NCI-H524 treated with DMSO at 0.1 percent for 48 hours (cell line): ENCODE measurements at regions not wholly inside any gene's neighbourhood (a gene's known extent, or its start where the extent isn't known, plus 50 kb on each side); places are given as distances from the start of the nearest gene placed in this dataset.
"Not testable (repeated sequence)": the region's sequence is repeated elsewhere in the genome, so short reads cannot be mapped to it uniquely, and the experiment has no call there.

ENCODE experiments used
- DNase-seq: peaks from one replicate; lab custom pipeline; 2025; lab: John Stamatoyannopoulos, UW

DNA sequence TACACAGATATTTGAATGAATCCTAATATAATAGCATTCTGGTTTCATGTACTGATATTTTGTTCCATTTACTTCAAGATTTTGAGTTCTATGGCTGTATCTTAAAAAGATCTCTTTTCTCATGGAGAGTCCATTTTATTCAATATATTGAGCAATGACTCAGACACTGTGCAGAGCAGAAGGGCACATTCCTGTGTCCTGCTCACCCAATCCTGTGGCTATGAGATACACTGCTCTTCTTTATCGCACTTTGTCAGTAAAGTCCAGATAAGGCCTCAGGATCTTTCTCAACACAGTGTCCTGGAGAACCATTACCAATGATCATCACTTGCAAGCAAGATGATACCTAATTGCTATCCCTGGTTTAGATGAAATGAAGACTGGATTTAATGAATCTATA is 155.0 kb downstream of the CYSLTR2 start:
- no peak for DNase-seq

DNA sequence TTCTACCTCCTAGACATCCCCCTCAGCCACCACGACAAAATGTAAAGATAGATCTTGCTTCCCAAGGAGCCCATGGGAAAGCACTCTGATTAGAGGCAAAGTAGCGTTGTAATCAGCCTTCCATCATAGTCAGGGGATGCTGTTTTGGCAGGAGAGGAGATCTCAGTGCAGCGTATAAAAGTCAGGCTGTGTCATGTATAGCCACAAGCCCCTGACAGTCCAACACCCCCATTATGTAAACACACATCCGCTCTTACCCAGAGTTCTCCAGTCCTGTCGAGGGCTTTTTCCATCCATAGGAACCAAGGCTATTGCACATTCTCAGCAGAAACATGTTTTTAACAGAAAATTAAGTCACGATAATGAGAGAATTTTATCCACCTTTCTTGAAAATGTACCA is 156.3 kb downstream of the CYSLTR2 start:
- no peak for DNase-seq

DNA sequence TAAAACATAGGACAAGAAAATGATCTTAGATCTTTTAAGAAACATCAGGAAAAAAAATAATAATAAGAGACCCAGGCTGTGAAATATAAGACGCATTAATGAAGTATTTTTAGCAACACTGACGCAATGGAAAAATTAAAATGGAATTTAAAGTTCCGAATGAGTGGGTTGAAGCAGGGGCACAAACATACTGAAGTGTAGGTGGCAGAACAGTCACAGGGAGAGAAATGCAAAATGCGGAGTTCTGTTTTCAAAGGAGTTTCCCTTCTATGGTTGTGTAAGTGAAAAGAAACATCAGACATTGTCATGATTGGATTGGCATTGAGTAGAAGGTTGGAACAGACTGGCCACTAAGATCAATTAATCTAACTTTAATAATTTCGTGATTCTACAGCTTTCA is 159.8 kb downstream of the CYSLTR2 start:
- no peak for DNase-seq

DNA sequence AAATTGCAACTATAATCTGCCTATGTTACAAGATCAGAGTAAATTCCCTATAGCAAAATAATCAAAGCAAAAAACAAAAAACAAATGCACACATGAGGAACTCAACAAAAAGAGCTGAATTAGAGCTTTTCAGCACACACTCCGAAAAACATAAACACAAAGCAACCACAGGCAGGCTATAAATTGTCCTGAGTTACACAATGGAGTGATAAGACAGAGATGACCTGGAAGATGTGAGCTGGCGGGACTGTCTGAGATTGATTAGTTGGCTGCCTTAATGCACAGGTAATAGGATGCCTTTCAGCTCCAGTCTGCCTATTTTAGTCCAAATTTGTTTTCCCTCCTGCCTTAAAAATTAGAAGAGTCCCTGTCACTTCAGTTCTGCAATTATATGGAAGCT is 159.0 kb upstream of the FNDC3A start:
- DNase-seq, result no peak

DNA sequence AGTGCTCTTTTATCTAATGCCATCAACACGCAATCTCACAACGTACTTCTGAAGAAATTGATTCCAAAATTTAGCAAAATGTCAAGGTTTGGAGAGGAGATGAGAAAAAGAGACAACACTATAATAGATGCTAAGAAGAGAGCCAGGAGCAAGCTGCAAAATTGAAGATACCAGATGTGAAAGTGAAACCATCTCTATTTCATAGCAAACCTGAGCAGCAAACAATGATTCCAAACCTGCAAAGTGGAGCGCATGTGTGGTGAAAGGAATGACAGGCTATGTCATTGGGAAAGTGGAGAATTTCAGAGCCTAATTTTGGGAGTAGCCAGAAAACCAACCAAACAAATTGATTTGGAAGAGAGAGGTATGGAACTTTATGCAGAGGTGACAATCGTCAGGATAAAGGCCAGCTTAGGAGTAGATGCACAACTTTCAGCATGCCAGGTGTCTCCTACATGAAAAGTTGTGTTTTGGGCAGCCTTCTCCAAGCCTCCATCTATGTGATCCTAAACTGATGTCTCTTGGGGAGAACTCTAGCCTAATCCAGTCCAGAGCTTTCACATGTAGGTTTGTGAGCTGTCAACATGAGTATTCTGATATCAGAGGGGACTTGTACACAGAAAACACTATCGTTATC is 158.4 kb upstream of the FNDC3A start:
- DNase-seq, result no peak

DNA sequence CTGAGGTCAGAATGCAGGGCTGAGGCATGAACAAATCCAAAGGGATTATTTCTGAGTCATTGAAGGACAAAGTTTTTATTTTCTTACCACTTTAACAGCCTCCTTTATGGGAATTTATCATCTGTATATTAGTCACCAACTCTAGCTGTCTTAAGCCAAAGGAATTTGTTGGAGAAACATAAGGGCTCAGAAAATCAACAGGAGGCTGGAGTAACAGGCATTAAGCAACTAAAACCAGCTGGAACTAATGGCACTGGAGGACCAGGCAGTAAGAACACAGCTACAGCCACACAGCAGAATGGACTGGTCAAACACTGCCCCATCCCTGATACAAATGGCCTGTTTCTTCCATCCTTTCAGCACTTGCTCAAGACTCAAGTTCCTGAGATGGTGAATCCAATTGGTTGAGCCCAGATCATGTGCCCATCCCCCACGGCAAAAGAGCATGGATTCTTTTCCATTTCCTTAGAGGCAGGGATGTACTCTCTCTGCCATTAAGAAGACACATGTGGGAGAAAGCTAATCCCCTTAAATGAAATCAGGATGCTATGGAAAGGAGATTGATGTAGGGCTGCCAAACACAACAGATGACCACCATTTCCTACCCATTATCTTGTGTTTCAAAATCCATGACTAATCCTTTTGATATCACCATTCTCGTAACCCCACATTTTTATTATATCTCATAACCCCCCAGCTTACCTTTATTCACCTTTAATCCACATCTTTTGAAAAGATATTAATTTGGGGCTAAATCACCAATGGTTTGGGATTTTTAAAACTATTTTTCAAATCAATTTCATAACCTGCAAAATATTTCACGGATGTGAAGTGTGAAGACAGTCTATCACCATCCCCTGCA is 157.0 kb upstream of the FNDC3A start:
- DNase-seq, result no peak

DNA sequence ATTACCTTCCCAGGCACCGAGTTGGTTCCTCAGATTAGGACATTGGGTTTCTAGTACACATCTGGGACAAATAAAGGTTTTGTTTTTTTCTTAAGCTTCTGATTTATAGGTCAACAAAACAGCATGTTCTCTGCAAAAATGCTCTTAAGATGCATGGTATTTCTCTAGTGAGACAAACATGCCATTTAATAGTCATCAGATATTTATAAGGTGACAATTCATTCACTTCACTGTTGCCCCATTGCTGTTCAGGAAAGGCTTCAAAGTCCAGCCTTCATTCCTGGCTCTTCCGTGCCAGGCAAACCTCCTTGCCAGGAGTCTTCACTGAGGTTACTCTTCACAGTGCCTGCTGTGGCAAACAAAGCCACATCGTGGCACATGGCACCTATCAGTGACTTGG is 156.3 kb upstream of the FNDC3A start:
- no peak for DNase-seq

DNA sequence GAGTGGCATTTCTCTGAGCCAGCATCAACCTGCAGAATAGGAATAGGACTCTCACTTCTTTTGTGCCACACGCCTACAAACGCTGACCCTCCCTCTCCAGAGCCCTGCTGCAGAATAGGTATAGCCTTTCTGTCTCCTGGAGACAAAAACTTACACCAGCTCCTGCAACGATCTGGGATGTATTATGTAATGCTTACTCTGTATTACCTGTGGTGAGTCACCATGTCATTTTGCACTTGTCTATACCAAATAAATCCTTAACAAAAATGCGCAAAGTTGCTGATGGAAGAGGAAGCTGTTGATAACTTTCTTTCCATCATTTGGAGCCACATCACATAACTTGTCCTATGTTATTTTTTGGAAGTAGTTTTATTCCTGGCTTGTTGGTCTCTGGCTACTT is 155.8 kb upstream of the FNDC3A start:
- DNase-seq, result no peak

DNA sequence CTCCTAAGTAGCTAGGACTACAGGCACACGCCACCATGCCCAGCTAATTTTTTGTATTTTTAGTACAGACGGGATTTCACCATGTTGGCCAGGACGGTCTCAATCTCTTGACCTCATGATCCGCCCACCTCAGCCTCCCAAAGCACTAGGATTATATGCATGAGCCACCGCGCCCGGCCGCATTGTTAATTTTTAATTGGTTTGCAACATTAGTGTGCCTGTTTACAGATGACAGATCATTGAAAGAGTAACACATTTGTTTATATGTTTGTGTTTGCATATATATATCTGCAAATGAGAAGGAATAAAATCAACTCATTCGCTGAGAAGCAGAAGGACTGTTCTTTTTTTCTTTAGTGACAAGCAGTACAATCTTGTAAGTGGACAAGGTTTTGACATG is 152.2 kb upstream of the FNDC3A start:
- DNase-seq, result not testable (repeated sequence)

DNA sequence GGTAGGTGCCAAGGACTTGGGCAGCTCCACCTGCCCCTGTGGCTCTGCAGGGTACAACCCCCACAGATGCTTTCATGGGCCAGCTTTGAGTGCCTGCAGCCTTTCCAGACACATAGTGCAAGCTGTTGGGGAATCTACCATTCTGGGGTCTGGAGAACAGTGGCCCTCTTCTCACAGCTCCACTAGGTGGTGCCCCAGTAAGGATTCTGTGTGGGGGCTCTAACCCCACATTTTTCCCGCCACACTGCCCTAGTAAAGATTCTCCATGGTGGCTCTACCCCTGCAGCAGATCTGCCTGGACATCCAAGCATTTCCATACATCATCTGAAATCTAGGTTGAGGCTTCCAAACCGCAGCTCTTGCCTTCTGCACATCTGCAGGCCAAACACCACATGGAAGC is 149.7 kb upstream of the FNDC3A start:
- no peak for DNase-seq

DNA sequence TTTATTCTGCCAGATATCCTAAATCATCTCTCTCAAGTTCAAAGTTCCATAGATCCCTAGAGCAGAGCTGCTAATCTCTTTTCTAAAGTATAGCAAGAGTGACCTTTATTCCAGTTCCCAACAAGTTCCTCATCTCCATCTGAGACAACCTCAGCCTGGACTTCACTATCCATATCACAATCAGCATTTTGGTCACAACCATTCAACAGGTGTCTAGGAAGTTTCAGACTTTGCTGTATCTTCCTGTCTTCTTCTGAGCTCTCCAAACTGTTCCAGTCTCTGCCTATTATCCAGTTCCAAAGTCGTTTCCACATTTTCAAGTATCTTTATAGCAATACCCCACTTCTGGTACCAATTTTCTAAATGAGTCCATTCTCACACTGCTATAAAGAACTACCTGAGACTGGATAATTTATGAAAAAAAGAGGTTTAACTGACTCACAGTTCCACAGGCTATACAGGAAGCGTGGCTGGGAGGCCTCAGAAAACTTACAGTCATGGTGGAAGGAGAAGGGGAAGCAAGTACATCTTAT is 148.7 kb upstream of the FNDC3A start:
- DNase-seq, result not testable (repeated sequence)

DNA sequence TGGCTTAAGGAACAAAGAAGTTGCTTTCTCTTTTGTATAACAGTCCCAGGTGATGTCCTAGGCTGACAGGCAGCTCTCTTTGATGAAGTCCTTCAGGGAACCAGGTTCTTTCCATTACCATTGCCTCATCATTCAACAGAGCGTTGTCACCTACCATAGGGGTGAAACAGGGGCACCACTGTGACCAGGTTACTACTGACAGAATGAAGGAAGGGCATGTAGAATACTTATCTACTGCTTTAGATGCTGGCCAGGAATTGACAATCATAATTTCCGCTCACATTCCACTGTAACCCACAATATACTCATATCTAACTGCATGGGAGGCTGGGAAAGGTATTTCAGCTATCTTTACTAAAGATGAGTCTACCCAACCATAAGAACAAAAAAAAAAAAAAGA is 148.0 kb upstream of the FNDC3A start:
- DNase-seq, result no peak

DNA sequence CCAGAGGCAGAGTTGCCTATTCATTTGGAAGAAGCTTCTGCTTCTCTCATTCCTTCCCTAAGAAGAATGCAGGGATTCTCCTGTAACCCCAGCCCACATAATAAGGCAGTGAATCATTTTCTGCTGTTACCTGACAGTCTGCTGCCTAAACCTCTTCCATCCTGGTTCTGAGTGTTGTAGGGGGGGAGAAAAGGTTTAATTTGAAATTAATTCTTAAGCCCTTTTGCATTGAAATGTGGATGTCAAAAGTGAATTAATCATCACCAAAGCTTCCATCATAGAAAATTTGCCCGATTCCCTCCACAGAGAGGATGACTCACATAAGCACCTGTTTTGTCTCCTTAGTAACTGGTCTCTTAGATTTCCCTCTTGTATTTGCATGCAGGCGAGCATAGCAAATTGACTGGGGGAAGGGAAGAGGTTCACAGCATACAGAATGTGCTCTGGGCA is 146.7 kb upstream of the FNDC3A start:
- no peak for DNase-seq

DNA sequence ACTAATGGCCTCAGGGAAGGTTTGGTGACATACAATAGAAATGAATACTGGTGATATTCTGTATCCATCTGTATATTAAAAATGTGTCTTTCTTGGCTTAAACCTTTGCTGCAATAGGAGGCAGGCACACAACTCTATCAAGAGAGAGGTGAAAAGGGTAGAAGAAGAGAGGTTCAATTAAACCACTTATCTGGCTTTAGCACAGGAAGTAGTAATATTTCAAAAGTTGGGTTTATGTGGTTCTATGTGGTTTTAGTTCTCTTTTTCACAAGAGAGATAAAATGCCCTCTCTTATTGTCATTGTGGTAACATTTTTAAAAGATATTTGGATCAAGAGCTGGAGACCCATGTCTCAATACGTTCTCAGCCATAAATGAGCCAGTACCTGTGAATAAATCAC is 146.2 kb upstream of the FNDC3A start:
- no peak for DNase-seq

DNA sequence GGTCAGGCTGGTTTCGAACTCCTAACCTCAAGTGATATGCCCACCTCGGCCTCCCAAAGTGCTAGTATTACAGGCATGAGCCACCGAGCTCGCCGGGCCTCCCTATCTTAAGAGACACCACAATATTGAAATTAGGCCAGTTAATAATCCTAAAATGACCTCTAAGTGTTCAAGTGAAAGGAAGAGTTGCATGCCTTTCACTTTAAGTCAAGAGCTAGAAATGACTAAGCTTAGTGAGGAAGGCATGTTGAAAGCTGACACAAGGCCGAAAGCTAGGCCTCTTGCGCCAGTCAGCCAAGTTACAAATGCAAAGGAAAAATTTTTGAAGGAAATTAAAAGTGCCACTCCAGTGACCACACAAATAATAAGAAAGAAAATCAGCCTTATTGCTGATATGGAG is 144.5 kb upstream of the FNDC3A start:
- no peak for DNase-seq

DNA sequence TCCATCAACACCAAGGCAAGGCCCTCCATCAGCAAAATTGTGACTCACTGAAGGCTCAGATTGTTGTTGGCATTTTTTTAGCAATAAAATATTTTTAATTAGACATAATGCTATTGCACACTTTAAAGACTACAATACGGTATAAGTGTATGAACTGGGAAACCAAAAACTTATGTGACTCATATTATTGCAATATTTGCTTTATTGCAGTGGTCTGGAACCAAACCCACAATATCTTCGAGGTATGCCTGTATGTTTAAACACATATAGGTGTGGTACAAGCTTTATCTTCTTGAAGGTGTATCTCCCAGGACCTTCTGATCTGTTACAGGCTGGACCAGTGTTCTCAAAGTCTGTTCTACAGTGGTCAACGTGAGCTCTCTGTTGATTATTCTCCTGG is 142.3 kb upstream of the FNDC3A start:
- no peak for DNase-seq

DNA sequence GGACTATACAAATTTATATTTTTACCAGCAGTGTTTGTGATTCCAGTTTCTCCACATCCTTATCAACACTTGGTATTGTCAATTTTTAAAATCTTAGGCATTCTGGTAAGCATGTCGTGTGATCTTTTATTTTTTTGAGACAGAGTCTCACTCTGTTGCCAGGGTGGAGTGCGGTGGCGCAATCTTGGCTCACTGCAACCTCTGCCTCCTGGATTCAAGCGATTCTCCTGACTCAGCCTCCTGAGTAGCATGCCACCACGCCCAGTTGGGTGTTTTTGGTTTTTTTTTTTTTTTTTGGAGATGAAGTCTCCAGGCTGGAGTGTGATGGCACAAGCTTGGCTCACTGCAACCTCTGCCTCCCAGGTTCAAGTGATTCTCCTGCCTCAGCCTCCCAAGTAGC is 140.4 kb upstream of the FNDC3A start:
- DNase-seq, result not testable (repeated sequence)

DNA sequence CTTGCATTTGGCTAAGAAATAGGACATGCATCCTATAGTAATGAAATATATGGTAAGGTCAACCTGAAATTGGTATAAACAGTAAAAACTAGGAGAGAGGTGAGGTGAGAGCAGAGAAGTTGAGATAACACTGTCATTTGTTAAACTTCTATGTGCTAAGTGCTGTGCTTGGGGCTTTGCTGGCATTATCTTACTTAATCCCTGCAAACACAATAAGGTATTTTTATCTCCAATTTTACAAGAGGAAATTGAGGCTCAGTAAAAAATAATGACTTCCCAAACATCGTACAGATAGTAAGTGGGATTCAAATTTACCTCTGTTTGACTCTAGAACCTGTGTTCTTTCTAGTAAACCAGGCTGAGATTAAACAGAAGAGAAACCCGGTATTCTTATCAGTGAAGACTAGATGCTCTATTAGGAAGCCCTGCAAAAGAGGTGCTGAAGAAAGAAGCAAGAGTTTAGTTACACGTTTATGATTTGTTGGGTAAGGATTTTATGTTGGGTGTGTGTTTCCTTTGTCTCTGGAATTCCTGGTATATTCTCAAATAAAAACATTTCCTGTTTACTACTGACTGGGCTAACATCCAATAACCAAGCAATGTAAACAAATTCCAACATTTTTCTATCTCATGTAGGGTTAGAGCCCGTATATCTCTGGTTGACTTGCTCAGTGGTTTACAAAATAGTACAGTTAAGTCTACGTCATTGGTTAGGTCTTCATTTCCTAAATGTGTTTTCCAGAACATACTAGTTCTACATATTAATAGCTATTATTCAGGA is 137.3 kb upstream of the FNDC3A start:
- DNase-seq, result no peak

DNA sequence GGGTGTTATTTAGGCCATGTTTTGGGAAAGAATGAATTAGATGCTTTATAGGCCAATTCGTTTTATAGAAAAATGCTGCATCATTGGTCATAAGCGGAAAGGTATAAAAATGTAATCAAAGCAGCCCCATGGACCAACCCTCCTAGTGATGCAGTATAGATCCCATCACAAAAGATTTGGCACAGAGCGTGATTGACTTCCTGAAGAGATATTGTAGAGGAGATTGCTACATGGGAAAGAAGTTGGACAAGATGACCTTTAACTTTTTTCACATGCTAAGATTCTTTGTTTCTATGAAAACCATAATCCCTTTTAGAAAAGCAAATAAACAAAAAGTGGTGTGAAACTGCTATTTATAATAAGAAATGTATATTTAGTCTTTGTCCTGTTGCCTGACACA is 136.5 kb upstream of the FNDC3A start:
- DNase-seq, result no peak

DNA sequence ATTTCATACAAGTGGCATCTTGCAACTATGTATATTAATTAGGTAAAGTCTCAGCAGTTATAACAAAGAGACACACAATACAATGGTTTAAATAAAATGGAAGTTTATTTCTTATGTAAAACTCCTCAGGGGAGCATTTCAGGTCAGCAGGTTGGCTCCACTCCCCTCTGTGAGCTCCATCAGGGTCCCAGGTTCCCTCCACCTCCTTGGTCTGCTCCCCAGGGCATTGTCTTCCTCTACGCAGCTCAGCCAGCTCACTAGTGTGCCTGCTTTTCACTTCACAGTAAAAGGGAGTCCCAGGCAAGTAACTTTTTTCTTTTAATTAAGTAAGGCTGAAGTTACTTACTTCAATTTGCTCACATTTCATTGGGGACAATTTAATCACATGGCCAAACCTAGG is 135.3 kb upstream of the FNDC3A start:
- DNase-seq, result no peak

DNA sequence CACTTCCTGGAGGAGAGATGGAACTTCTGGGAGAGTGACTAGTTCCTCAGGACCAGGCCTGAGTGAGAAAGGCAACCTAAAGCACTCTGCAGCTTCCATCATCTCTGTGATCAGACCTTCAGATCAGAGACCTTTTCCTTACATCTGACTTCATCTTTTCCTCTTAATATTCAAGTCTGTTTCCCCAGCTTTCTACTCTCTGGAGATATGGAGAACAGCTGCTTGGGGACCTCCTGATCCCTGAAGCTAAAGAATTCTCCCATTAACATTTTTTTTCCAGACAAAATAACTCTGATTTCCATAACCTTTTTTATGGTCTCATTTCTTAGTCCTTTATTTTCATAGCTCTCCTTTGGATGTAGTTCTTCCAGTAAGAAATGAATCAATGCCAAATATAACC is 133.4 kb upstream of the FNDC3A start:
- DNase-seq, result no peak

DNA sequence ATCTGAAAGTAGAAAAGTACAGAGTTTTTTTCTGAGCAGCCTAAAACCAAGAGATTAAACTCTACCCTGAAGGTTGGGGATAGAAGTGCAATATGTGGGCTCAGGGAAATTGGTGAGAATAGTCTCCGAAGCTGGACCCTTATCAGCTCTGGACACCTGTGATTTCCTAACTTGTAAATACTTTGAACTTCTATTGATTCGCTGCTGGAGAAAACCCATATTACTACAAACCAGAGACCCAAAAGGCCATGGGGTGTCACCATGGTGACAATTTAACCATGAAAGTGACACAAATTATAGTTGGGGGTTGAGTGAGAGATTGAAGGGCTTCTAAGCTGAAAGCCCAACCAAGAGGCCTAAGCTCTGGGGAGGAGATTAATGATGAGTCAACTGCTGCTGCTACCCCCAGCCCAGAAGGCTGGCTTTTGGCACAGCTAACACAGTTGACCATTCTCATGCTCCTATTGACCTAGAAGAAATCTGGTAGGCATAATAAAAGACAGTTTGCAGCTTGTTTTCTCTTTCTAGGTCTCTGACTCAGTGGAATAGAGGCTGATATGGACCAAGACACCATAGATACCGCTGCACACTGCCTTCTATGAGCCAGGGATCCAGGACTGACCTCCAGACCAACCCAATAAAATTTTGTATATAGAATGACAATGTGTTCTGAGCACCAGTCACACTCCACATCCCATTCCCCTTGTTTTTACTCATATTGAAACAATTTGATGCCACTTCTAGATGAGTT is 131.9 kb upstream of the FNDC3A start:
- no peak for DNase-seq
